K562 (cell line): ENCODE measurements at regions not wholly inside any gene's neighbourhood (a gene's known extent, or its start where the extent isn't known, plus 50 kb on each side); places are given as distances from the start of the nearest gene placed in this dataset.
A peak's percentile ranks its signal among the peaks of the same experiment; 100 is the strongest.

ENCODE experiments used
- ATAC-seq: fragments of 200-7000 bp; cut with Tn5 transposase; 3 replicates; pipeline ENCODE4 v1.9.1; 2020; ENCODE audit warnings: moderate library complexity
- BruUV-seq: library from RNA; stranded (reverse); fragments of 400-500 nt; replicated peaks from 2 replicates; lab custom pipeline; 2021; lab: Mats Ljungman, UMichigan
- CTCF ChIA-PET: fragments of 300-600 bp; formaldehyde crosslinking; extraction: SDS; loops from one replicate; lab custom pipeline; 2021; ENCODE audit warnings: low intra/inter-chr PET ratio; lab: Yijun Ruan, JAX
- POLR2A ChIA-PET: fragments of 300-600, 350-650 bp; sonication (Branson Sonifier 250); formaldehyde crosslinking; extraction: SDS; loops from one replicate; lab custom pipeline; 2021; ENCODE audit warnings: antibody characterized with exemption, inconsistent platforms; lab: Yijun Ruan, JAX
- DNase-seq, 4 experiments: peaks; one replicate each; pipeline versions ENCODE4 v3.0.0 to v3.0.0-alpha.2; 2011 to 2018; ENCODE audit warnings: low spot score in 3 of 4, mixed read lengths in 3 of 4; ENCODE audit errors: extremely low read depth in 1 of 4
- FAIRE-seq: peaks from 2 replicates; lab custom pipeline; 2011; peaks lifted over from hg19 to GRCh38; lab: Jason Lieb, UNC
- H2AFZ ChIP-seq: 2 replicates; pipeline ENCODE4 v1.6.0; 2011; ENCODE audit warnings: low read depth, low read length, control low read depth, inconsistent platforms
- H3K27ac ChIP-seq: fragments of 200-600 bp; 3 replicates; pipeline ENCODE4 v1.8.0; 2011; ENCODE audit warnings: low read depth, mild to moderate bottlenecking, control low read depth, inconsistent platforms, low read length, moderate library complexity, mixed read lengths; ENCODE audit errors: extremely low read depth
- H3K27me3 ChIP-seq, 2 experiments: fragments of 300-600 bp in 1 of 2; 2 replicates in 1 of 2; 3 replicates in 1 of 2; pipeline versions ENCODE4 v1.6.0 to v1.8.0; 2011; ENCODE audit warnings: inconsistent platforms in 2 of 2, low read length in 2 of 2, mild to moderate bottlenecking in 1 of 2, mixed read lengths in 1 of 2, moderate library complexity in 1 of 2; ENCODE audit not compliant: control insufficient read depth in 2 of 2, insufficient read depth in 2 of 2
- H3K36me3 ChIP-seq: fragments of 300-600 bp; 3 replicates; pipeline ENCODE4 v1.8.0; 2011; ENCODE audit warnings: mild to moderate bottlenecking, low read length, inconsistent platforms; ENCODE audit not compliant: control insufficient read depth, insufficient read depth
- H3K4me1 ChIP-seq, 2 experiments: fragments of 200-600 bp in 1 of 2; replicated peaks in 1 of 2; 2 replicates in 1 of 2; 3 replicates in 1 of 2; pipeline versions ENCODE4 v1.5.1 to v1.8.0; 2011; ENCODE audit warnings: inconsistent platforms in 2 of 2, low read length in 2 of 2, mild to moderate bottlenecking in 1 of 2, mixed read lengths in 1 of 2, moderate library complexity in 1 of 2; ENCODE audit not compliant: control insufficient read depth in 2 of 2, insufficient read depth in 2 of 2
- H3K4me2 ChIP-seq: 2 replicates; pipeline ENCODE4 v1.6.1; 2011; ENCODE audit warnings: low read length, control low read depth, inconsistent platforms, mixed read lengths; ENCODE audit not compliant: insufficient read depth
- H3K4me3 ChIP-seq: fragments of 200-600 bp; sonication (generic), shearing (Covaris generic); 2 replicates; pipeline ENCODE4 v1.5.1; 2016; ENCODE audit warnings: control low read depth, inconsistent platforms
- H3K79me2 ChIP-seq: fragments of 200-600 bp; 3 replicates; pipeline ENCODE4 v1.8.0; 2011; ENCODE audit warnings: low read length, inconsistent platforms; ENCODE audit not compliant: control insufficient read depth, insufficient read depth
- H3K9ac ChIP-seq, 2 experiments: 2 replicates each; pipeline versions ENCODE4 v1.6.0 to v1.6.1; 2011; ENCODE audit warnings: low read depth in 2 of 2, low read length in 2 of 2, control low read depth in 1 of 2, inconsistent platforms in 1 of 2, mild to moderate bottlenecking in 1 of 2, mixed read lengths in 1 of 2; ENCODE audit not compliant: insufficient read depth in 1 of 2
- H3K9me1 ChIP-seq: one replicate; pipeline ENCODE4 v1.6.0; 2011; ENCODE audit warnings: inconsistent platforms, mild to moderate bottlenecking, low read length, moderate library complexity; ENCODE audit not compliant: control insufficient read depth, insufficient read depth
- H3K9me3 ChIP-seq: replicated peaks from 2 replicates; pipeline ENCODE4 v1.5.1; 2011; ENCODE audit warnings: low read depth, low read length, inconsistent platforms; ENCODE audit not compliant: control insufficient read depth, insufficient read depth
- H4K20me1 ChIP-seq: replicated peaks from 2 replicates; pipeline ENCODE4 v1.6.1; 2011; ENCODE audit warnings: low read length, inconsistent platforms, mixed read lengths; ENCODE audit not compliant: control insufficient read depth, insufficient read depth
- CBFA2T3 ChIP-seq: fragments of 450-650 bp; IDR thresholded peaks from 2 replicates; pipeline ENCODE4 v1.6.1; 2017
- ZNF778 ChIP-seq: fragments of 450-650 bp; formaldehyde crosslinking; IDR thresholded peaks from 2 replicates; pipeline ENCODE4 v1.4.0; 2020; ENCODE audit warnings: mild to moderate bottlenecking, moderate library complexity
- WGBS: fragments of 100-300 bp; shearing (Covaris generic); methylation state at CpG from one replicate; pipeline ENCODE4 v1.1.6; 2016; ENCODE audit warnings: low coverage, mixed read lengths; ENCODE audit not compliant: insufficient coverage; ENCODE audit errors: missing lambda C conversion rate; 5-methylcytosine and 5-hydroxymethylcytosine counted together
- in situ Hi-C: fragments of 300-500 bp; cut with MboI; formaldehyde crosslinking; loops from 4 replicates; pipeline ENCODE4 v1.15.0; 2018; ENCODE audit warnings: inconsistent platforms, mixed read lengths
- intact Hi-C: fragments of 100-400 bp; cut with micrococcal nuclease; formaldehyde crosslinking; loops from 2 replicates; pipeline ENCODE4 v1.14.2; 2022
- TF ChIP-seq, protein P1 (sequence below): fragments of 450-650 bp; IDR thresholded peaks from 2 replicates; pipeline ENCODE4 v1.6.1; 2016; ENCODE audit warnings: low read depth, mild to moderate bottlenecking, moderate library complexity

GRCh38 chr5:133687212-133688061 is 75.1 kb upstream of the FSTL4 start:
- no peak overlapping the region for H3K4me2 ChIP-seq
- ChIA-PET POLR2A (interaction anchor here (0.6 to 1.1 kb wide), 3 partner anchors 11 to 1493 kb away, joined by 3 to 5 read pairs (median 3); no protein-coding TSS in a partner anchor), CTCF (no interaction called here)
- H2AFZ ChIP-seq = no peak overlapping the region
- H3K9ac ChIP-seq = 0 out of 4 replicates have a peak overlapping the region, but pooled peaks of 1 of the 2 experiments have one; percentile 14
- TF ChIP-seq CBFA2T3 (0 out of 2 replicates have a peak, but pooled peaks have one; percentile 23), ZNF778 (CRISPR knock-in tag) (no peak)
- TF ChIP-seq, protein P1, sequence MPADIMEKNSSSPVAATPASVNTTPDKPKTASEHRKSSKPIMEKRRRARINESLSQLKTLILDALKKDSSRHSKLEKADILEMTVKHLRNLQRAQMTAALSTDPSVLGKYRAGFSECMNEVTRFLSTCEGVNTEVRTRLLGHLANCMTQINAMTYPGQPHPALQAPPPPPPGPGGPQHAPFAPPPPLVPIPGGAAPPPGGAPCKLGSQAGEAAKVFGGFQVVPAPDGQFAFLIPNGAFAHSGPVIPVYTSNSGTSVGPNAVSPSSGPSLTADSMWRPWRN = peak; percentile 91
- no peaks in the 10 kb centered on the region for H3K9me1 ChIP-seq
- no TSS peak for BruUV-seq
- no peaks in the 10 kb centered on the region for H3K79me2 ChIP-seq
- H3K36me3 ChIP-seq = no peaks in the 10 kb centered on the region
- FAIRE-seq (no peak), DNase-seq (peak in 2 of 4 experiments; percentile 17 to 31), ATAC-seq (peak; percentile 47)
- H3K27ac ChIP-seq = no peak overlapping the region
- no peaks in the 10 kb centered on the region for H3K9me3 ChIP-seq
- 2% methylated on average over 11 of the region's 11 CpGs for WGBS
- peaks cover 5 to 6% of the 10 kb centered on the region in 2 experiments; a peak in 3 of 5 replicates for H3K4me1 ChIP-seq
- intact Hi-C loops = no loop called here
- peaks cover 10 to 55% of the 10 kb centered on the region in 2 experiments; a peak in 4 of 5 replicates for H3K27me3 ChIP-seq
- in situ Hi-C loops = no loop called here
- peaks cover 15% of the 10 kb centered on the region for H4K20me1 ChIP-seq
- no peak overlapping the region for H3K4me3 ChIP-seq
